CD4-positive, alpha-beta memory T cell (primary cell): ENCODE measurements at regions not wholly inside any gene's neighbourhood (a gene's known extent, or its start where the extent isn't known, plus 50 kb on each side); places are given as distances from the start of the nearest gene placed in this dataset.

Experiments used
- CTCF ChIA-PET: fragments of 350-600 bp; sonication (Branson Sonifier 250); formaldehyde crosslinking; loops from one replicate; lab custom pipeline; 2021; ENCODE audit warnings: inconsistent platforms; ENCODE audit not compliant: partially characterized antibody; lab: Charles Lee
- POLR2A ChIA-PET: fragments of 350-600 bp; sonication (Branson Sonifier 250); formaldehyde crosslinking; loops from one replicate; lab custom pipeline; 2021; ENCODE audit not compliant: partially characterized antibody; lab: Charles Lee
- DNase-seq, 5 donors: peaks; one replicate each; pipeline versions ENCODE4 v3.0.0 to v3.0.0-alpha.2; 2020 to 2022; ENCODE audit warnings: mixed read lengths in 1 of 5
- H3K27ac ChIP-seq: one replicate; pipeline ENCODE4 v1.7.0; 2013; ENCODE audit warnings: low read depth, low read length
- H3K27me3 ChIP-seq: 2 replicates; pipeline ENCODE4 v1.7.0; 2013; ENCODE audit warnings: mild to moderate bottlenecking, low read length, moderate library complexity; ENCODE audit not compliant: insufficient read depth
- H3K36me3 ChIP-seq: 2 replicates; pipeline ENCODE4 v1.7.0; 2013; ENCODE audit warnings: mild to moderate bottlenecking, low read length, moderate library complexity; ENCODE audit not compliant: insufficient read depth
- H3K4me1 ChIP-seq: 2 replicates; pipeline ENCODE4 v1.7.0; 2013; ENCODE audit warnings: mild to moderate bottlenecking, low read length, moderate library complexity; ENCODE audit not compliant: insufficient read depth
- H3K4me3 ChIP-seq, 2 donors: one replicate each; pipeline ENCODE4 v1.7.0; 2013; ENCODE audit warnings: low read length in 2 of 2, mild to moderate bottlenecking in 1 of 2
- H3K9me3 ChIP-seq, 2 donors: one replicate each; pipeline ENCODE4 v1.7.0; 2013; ENCODE audit warnings: low read length in 2 of 2, control low read depth in 1 of 2; ENCODE audit not compliant: control insufficient read depth in 1 of 2
- H3K27ac Mint-ChIP-seq, 7 donors: one replicate each; pipeline ENCODE4 v1.8.0; 2020 to 2021; ENCODE audit warnings: mixed read lengths in 7 of 7, mild to moderate bottlenecking in 6 of 7, inconsistent platforms in 3 of 7, moderate library complexity in 3 of 7
- H3K27me3 Mint-ChIP-seq, 2 donors: one replicate each; pipeline ENCODE4 v1.8.0; 2020 to 2021; ENCODE audit warnings: mixed read lengths in 2 of 2
- H3K36me3 Mint-ChIP-seq, 2 donors: one replicate each; pipeline ENCODE4 v1.8.0; 2020 to 2021; ENCODE audit warnings: mixed read lengths in 2 of 2, inconsistent platforms in 1 of 2, mild to moderate bottlenecking in 1 of 2
- H3K4me1 Mint-ChIP-seq, 4 donors: one replicate each; pipeline ENCODE4 v1.8.0; 2020 to 2021; ENCODE audit warnings: mixed read lengths in 4 of 4, mild to moderate bottlenecking in 1 of 4
- H3K4me3 Mint-ChIP-seq, 8 donors: one replicate each; pipeline ENCODE4 v1.8.0; 2020 to 2021; ENCODE audit warnings: mixed read lengths in 8 of 8, mild to moderate bottlenecking in 7 of 8, moderate library complexity in 6 of 8, inconsistent platforms in 3 of 8
- H3K9me3 Mint-ChIP-seq, 8 donors: one replicate each; pipeline ENCODE4 v1.8.0; 2020 to 2021; ENCODE audit warnings: mixed read lengths in 8 of 8, mild to moderate bottlenecking in 5 of 8, inconsistent platforms in 3 of 8, moderate library complexity in 1 of 8
- intact Hi-C: fragments of 100-400 bp; cut with micrococcal nuclease; formaldehyde crosslinking; loops from one replicate; pipeline ENCODE4 v1.15.1; 2023

- Mint-ChIP-seq H3K4me3 (no peak overlapping the region), H3K27ac (no peak overlapping the region), H3K36me3 (no peaks in the 10 kb centered on the region), H3K27me3 (no peaks in the 10 kb centered on the region), H3K4me1 (no peaks in the 10 kb centered on the region), H3K9me3 (peaks cover 0 to 13% (median 1%) of the 10 kb centered on the region in 8 donors)
- Histone ChIP-seq H3K27me3 (no peaks in the 10 kb centered on the region), H3K27ac (no peak overlapping the region), H3K4me3 (no peak overlapping the region), H3K4me1 (no peaks in the 10 kb centered on the region), H3K9me3 (no peaks in the 10 kb centered on the region), H3K36me3 (no peaks in the 10 kb centered on the region)
- intact Hi-C loops: no loop called here
- ChIA-PET CTCF (no interaction called here), POLR2A (no interaction called here)
- no peak for DNase-seq
These were observed 77.3 kb upstream of the CNTN1 start for GRCh38 chr12:40614923-40615322.

DNA sequence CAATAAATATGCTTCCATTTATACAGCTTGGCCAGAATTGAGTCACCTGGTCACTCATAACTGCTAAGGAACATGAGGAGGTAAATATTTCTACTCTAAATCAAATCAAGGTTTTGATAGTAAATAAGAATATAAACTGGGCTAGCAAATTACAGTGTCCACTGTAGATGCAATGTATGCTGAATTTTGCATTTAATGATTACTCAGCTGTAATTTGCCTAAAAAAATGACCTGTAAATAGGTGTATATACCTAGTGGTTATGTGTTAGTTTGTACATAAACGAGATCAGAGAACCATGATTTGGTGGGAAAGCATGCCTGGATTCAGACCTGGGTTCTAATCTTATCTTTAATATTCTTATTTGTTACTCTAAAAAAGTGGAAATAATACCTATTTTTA lies 76.6 kb upstream of the CNTN1 start:
- H3K4me3 ChIP-seq: no peak overlapping the region
- ChIA-PET POLR2A (no interaction called here), CTCF (no interaction called here)
- no peak overlapping the region for H3K27ac Mint-ChIP-seq
- DNase-seq: no peak
- intact Hi-C loops: no loop called here
- no peaks in the 10 kb centered on the region for H3K36me3 Mint-ChIP-seq
- H3K36me3 ChIP-seq: no peaks in the 10 kb centered on the region
- H3K4me1 ChIP-seq: no peaks in the 10 kb centered on the region
- no peaks in the 10 kb centered on the region for H3K27me3 ChIP-seq
- no peaks in the 10 kb centered on the region for H3K4me1 Mint-ChIP-seq
- peaks cover 0 to 10% (median 0%) of the 10 kb centered on the region in 8 donors for H3K9me3 Mint-ChIP-seq
- no peak overlapping the region for H3K4me3 Mint-ChIP-seq
- H3K9me3 ChIP-seq: no peaks in the 10 kb centered on the region
- no peak overlapping the region for H3K27ac ChIP-seq
- no peaks in the 10 kb centered on the region for H3K27me3 Mint-ChIP-seq

GRCh38 chr12:40616383-40616915 lies 75.8 kb upstream of the CNTN1 start:
- DNase-seq: no peak
- no peak overlapping the region for H3K27ac ChIP-seq
- no peak overlapping the region for H3K4me3 ChIP-seq
- Mint-ChIP-seq H3K4me1 (no peaks in the 10 kb centered on the region), H3K36me3 (no peaks in the 10 kb centered on the region), H3K27ac (no peak overlapping the region), H3K27me3 (no peaks in the 10 kb centered on the region), H3K4me3 (no peak overlapping the region), H3K9me3 (peaks cover 0 to 6% (median 0%) of the 10 kb centered on the region in 8 donors)
- no peaks in the 10 kb centered on the region for H3K36me3 ChIP-seq
- no peaks in the 10 kb centered on the region for H3K27me3 ChIP-seq
- H3K4me1 ChIP-seq: no peaks in the 10 kb centered on the region
- POLR2A ChIA-PET: no interaction called here
- H3K9me3 ChIP-seq: no peaks in the 10 kb centered on the region
- CTCF ChIA-PET: no interaction called here
- intact Hi-C loops: no loop called here

- Mint-ChIP-seq H3K27me3 (peaks cover 0 to 2% of the 10 kb centered on the region in 2 donors), H3K9me3 (peaks cover 0 to 2% (median 0%) of the 10 kb centered on the region in 8 donors), H3K36me3 (no peaks in the 10 kb centered on the region), H3K27ac (no peak overlapping the region), H3K4me1 (no peaks in the 10 kb centered on the region), H3K4me3 (no peak overlapping the region)
- ChIA-PET CTCF (no interaction called here), POLR2A (no interaction called here)
- H3K27me3 ChIP-seq: no peaks in the 10 kb centered on the region
- no peak overlapping the region for H3K27ac ChIP-seq
- H3K9me3 ChIP-seq: no peaks in the 10 kb centered on the region
- no peak for DNase-seq
- intact Hi-C loops: no loop called here
- no peaks in the 10 kb centered on the region for H3K36me3 ChIP-seq
- H3K4me3 ChIP-seq: no peak overlapping the region
- no peaks in the 10 kb centered on the region for H3K4me1 ChIP-seq
These were observed 73.6 kb upstream of the CNTN1 start for GRCh38 chr12:40618636-40619035.

GRCh38 chr12:40620564-40621019 lies 71.6 kb upstream of the CNTN1 start:
- Mint-ChIP-seq H3K9me3 (peaks cover 0 to 5% (median 0%) of the 10 kb centered on the region in 8 donors), H3K27me3 (peaks cover 0 to 4% of the 10 kb centered on the region in 2 donors), H3K4me3 (no peak overlapping the region), H3K36me3 (no peaks in the 10 kb centered on the region), H3K27ac (peak overlapping the region in 1 of 7 donors; percentile 63), H3K4me1 (no peaks in the 10 kb centered on the region)
- no peaks in the 10 kb centered on the region for H3K9me3 ChIP-seq
- H3K36me3 ChIP-seq: no peaks in the 10 kb centered on the region
- no peak overlapping the region for H3K27ac ChIP-seq
- ChIA-PET CTCF (interaction anchor here (1.8 kb wide), 1 partner anchor 8 kb away, joined by 6 read pairs; no protein-coding TSS in a partner anchor), POLR2A (no interaction called here)
- H3K27me3 ChIP-seq: no peaks in the 10 kb centered on the region
- DNase-seq: no peak
- H3K4me1 ChIP-seq: no peaks in the 10 kb centered on the region
- no peak overlapping the region for H3K4me3 ChIP-seq
- intact Hi-C loops: no loop called here

GRCh38 chr12:40622246-40622838 lies 69.9 kb upstream of the CNTN1 start:
- H3K36me3 ChIP-seq: no peaks in the 10 kb centered on the region
- no peak overlapping the region for H3K4me3 ChIP-seq
- H3K9me3 ChIP-seq: no peaks in the 10 kb centered on the region
- DNase-seq: peak in 1 of 5 donors; percentile 2
- Mint-ChIP-seq H3K4me1 (no peaks in the 10 kb centered on the region), H3K27ac (no peak overlapping the region), H3K4me3 (no peak overlapping the region), H3K9me3 (peaks cover 0 to 2% (median 0%) of the 10 kb centered on the region in 8 donors), H3K36me3 (no peaks in the 10 kb centered on the region), H3K27me3 (peaks cover 0 to 4% of the 10 kb centered on the region in 2 donors)
- H3K27ac ChIP-seq: no peak overlapping the region
- intact Hi-C loops: no loop called here
- ChIA-PET POLR2A (no interaction called here), CTCF (no interaction called here)
- H3K27me3 ChIP-seq: no peaks in the 10 kb centered on the region
- H3K4me1 ChIP-seq: no peaks in the 10 kb centered on the region

GRCh38 chr12:40632171-40632570 lies 60.1 kb upstream of the CNTN1 start:
- H3K36me3 Mint-ChIP-seq: no peaks in the 10 kb centered on the region
- ChIA-PET POLR2A (no interaction called here), CTCF (no interaction called here)
- H3K4me1 ChIP-seq: no peaks in the 10 kb centered on the region
- intact Hi-C loops: no loop called here
- H3K27ac Mint-ChIP-seq: no peak overlapping the region
- H3K36me3 ChIP-seq: no peaks in the 10 kb centered on the region
- no peak overlapping the region for H3K4me3 Mint-ChIP-seq
- DNase-seq: no peak
- H3K9me3 Mint-ChIP-seq: peaks cover 0 to 4% (median 0%) of the 10 kb centered on the region in 8 donors
- H3K4me1 Mint-ChIP-seq: no peaks in the 10 kb centered on the region
- no peaks in the 10 kb centered on the region for H3K9me3 ChIP-seq
- no peak overlapping the region for H3K4me3 ChIP-seq
- no peak overlapping the region for H3K27ac ChIP-seq
- no peaks in the 10 kb centered on the region for H3K27me3 Mint-ChIP-seq
- H3K27me3 ChIP-seq: no peaks in the 10 kb centered on the region
